ENCODE measurements at regions not wholly inside any gene's neighbourhood (a gene's known extent, or its start where the extent isn't known, plus 50 kb on each side); places are given as distances from the start of the nearest gene placed in this dataset.

DNA sequence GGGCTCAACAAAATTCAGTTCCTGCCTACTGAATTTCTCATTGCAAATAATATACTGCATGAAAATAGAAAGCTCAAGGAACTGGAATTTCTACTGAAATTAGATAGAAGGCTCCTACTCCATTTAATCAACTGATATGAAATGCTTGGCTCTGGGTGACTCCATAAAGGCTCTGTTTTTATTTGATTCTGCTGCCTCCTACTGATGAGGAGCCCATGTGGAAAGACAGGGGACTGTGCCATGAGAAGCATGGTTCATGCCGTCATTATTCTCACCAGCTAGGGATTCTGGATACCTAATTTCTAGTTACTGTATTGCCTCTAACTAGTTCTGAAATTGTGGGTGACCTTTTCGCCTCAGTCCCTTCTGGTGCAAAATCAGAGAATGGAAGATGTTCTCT is 366.2 kb upstream of the DPH6 start:
- H3K4me3 ChIP-seq (ENCODE audit: low read depth, low read length), result no peak overlapping the region
- TF ChIP-seq, protein P1, sequence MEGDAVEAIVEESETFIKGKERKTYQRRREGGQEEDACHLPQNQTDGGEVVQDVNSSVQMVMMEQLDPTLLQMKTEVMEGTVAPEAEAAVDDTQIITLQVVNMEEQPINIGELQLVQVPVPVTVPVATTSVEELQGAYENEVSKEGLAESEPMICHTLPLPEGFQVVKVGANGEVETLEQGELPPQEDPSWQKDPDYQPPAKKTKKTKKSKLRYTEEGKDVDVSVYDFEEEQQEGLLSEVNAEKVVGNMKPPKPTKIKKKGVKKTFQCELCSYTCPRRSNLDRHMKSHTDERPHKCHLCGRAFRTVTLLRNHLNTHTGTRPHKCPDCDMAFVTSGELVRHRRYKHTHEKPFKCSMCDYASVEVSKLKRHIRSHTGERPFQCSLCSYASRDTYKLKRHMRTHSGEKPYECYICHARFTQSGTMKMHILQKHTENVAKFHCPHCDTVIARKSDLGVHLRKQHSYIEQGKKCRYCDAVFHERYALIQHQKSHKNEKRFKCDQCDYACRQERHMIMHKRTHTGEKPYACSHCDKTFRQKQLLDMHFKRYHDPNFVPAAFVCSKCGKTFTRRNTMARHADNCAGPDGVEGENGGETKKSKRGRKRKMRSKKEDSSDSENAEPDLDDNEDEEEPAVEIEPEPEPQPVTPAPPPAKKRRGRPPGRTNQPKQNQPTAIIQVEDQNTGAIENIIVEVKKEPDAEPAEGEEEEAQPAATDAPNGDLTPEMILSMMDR (IDR thresholded peaks at IDR 0.05; ENCODE audit: low read depth, low read length), result no peak

DNA sequence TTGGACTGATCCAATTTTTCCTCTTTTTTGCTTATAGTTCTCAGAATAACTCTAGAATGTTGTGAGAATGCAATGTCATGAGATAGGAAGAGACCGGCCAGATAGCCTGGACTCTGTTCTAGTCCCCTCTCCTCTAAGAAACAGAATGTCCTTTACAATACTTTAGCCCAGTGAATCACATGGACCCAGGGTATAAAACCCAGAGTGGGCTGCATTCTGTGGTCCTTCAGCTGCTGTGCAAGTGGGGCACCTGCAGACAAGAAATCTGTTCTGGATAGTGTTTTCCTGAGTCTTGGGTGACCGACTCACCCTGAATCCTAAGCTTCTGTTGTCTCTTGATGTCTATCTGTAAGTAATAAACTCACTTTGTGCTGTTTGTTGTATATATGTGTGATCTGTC is 368.6 kb upstream of the DPH6 start:
- H3K4me3 ChIP-seq (ENCODE audit: low read depth, low read length), result no peak overlapping the region
- TF ChIP-seq, protein P1 (IDR thresholded peaks at IDR 0.05; ENCODE audit: low read depth, low read length), result no peak

DNA sequence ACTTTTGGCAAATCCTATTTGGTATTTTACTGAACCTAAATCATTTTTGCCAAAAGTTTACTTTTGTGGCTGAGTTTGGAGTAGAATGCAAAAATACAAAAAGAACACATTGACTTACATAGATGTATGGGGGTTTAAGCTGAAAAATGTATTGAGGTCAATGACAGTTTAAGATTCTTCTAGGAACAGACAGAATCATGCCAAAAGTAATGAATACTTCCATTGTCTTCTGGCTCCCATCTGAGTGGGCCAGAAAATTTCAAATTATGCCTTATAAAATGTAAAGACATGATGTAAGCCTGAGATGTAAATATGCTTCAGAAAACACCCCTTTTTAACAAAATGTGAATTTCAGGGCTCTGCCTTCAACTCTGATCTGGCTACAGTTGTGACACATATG is 375.1 kb upstream of the DPH6 start:
- TF ChIP-seq, protein P1 (IDR thresholded peaks at IDR 0.05; ENCODE audit: low read depth, low read length), result no peak
- H3K4me3 ChIP-seq (ENCODE audit: low read depth, low read length), result no peak overlapping the region

DNA sequence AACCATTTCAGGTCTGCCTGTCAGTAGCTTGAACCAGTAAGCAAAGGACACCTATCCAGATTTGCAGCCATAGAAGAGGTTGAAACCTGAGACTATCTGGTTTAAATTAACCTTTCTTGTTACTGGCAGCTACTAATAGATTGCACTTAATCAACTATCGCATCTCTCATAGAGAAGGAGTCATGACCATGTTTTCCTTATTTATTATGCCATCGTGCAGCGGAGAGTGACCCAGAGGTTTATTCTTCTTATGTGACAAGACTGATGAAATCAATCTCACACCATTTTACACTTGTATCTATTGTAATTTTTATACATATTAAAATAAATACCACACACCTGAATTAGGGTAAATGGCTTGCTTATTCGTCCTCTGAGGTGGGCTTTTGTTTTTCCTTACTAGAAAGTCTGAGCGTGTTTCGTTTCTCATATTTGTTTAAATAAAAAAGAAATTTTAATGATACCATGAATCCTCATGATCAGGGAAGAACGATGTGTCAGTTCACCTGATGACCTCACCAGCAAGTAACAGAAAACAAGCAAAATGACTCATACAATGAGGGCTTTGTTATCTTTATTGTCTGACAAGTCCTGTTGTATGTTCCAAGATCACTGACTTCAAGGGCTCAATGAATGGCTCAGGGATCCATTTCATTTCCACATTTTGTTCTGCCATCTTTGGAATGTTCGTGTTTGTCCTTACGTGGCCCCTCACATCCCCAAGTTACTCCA is 379.5 kb upstream of the DPH6 start:
- TF ChIP-seq, protein P1 (IDR thresholded peaks at IDR 0.05; ENCODE audit: low read depth, low read length), result no peak
- no peak overlapping the region for H3K4me3 ChIP-seq (ENCODE audit: low read depth, low read length)

DNA sequence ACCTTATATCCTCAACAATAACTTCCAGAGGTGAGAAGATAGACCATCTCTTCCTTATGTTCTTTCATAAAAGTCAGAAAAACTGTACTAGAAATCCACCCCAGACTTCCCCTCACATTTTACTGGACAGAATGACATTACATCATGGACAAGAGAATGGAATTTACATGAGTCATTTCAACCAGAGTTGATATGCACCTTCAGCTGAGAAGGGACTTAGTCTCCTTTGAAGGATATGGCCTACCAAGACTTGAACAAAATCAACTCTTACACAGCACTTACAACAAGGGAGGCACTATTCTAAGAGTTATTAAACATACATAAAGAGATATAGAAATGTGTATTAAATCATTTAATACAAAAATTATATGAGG is 380.0 kb upstream of the DPH6 start:
- H3K4me3 ChIP-seq (ENCODE audit: low read depth, low read length), result no peak overlapping the region
- TF ChIP-seq, protein P1 (IDR thresholded peaks at IDR 0.05; ENCODE audit: low read depth, low read length), result no peak

DNA sequence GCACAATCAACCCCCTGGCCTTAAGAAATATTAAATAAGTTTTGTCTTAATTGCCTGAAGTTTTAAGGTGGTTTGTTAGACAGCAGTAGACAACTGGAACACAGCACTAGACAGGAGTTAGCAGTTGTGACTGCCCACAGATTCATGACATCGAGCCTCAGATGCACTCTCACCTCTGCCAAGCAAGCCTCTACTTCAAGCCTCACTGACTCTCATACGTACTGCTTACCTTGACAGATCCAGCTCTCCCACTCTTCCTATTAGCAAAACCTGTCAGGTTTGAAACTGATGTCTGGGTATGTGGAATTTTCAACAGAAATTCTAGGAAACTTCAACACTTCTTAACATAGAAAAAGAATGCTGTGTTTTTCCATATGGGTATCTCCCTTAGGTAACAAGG is 382.9 kb upstream of the DPH6 start:
- no peak overlapping the region for H3K4me3 ChIP-seq (ENCODE audit: low read depth, low read length)
- TF ChIP-seq, protein P1 (IDR thresholded peaks at IDR 0.05; ENCODE audit: low read depth, low read length), result no peak

DNA sequence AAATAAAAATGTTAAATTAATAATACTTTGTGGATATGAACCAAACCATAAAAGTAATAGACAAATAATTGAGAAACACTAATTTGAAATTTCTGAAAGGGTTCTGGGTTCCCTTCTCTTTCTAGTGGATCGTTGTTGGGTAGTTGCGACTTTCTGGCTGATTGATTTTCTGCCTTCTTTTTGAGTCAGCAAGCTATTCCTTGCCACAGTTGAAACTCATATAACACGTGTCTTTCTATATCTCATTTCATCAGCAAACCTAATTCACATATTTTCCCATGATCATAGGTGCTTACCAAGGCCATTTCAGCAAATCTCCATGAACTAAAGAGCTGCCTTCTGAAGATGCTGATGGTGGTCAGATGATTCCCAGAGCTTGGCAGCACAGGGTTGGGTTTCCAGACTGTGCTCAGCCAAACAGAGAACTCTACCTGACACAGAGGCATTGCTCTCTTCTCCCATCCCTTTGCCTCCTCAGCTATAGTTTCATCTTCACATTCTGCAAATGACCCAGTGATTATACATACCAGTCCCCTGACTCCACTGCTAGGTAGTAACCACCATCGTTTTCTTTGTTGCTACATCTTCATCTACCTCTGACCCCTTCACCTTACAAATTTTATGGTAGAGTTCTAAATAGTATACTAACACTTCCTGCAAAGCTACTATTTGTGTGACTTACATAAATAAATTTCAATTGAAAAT is 383.9 kb upstream of the DPH6 start:
- TF ChIP-seq, protein P1 (IDR thresholded peaks at IDR 0.05; ENCODE audit: low read depth, low read length), result no peak
- no peak overlapping the region for H3K4me3 ChIP-seq (ENCODE audit: low read depth, low read length)

All from WI38 (cell line).